Pancreas (tissue), 10 donors: ENCODE measurements at regions not wholly inside any gene's neighbourhood (a gene's known extent, or its start where the extent isn't known, plus 50 kb on each side); places are given as distances from the start of the nearest gene placed in this dataset.

Experiments
- ATAC-seq, 4 donors: fragments of 200-7000 bp; cut with Tn5 transposase; one replicate each; pipeline versions ENCODE4 v1.8.0 to v1.9.1; 2020; ENCODE audit warnings: mild to moderate bottlenecking in 4 of 4, moderate library complexity in 4 of 4
- DNase-seq, 6 donors: peaks; one replicate each; pipeline ENCODE4 v3.0.0-alpha.2; 2020
- FAIRE-seq: peaks from 2 replicates; lab custom pipeline; 2012; peaks lifted over from hg19 to GRCh38; lab: Jason Lieb, UNC
- H3K27ac ChIP-seq, 4 donors: fragments of 200-600 bp; sonication (generic); 1 replicate in 3 of 4; 2 replicates in 1 of 4; pipeline versions ENCODE4 v1.5.0 to v1.8.0; 2020
- H3K27me3 ChIP-seq, 4 donors: fragments of 200-600 bp; one replicate each; pipeline ENCODE4 v1.8.0; 2021
- H3K36me3 ChIP-seq, 3 donors: fragments of 200-600 bp; sonication (generic) in 1 of 3; one replicate each; pipeline versions ENCODE4 v1.5.0 to v1.8.0; 2020 to 2021
- H3K4me1 ChIP-seq, 3 donors: fragments of 200-600 bp; one replicate each; pipeline ENCODE4 v1.8.0; 2021
- H3K4me3 ChIP-seq, 4 donors: fragments of 200-600 bp; sonication (generic) in 2 of 4; one replicate each; pipeline versions ENCODE4 v1.5.0 to v1.8.0; 2020 to 2021
- H3K9me3 ChIP-seq, 4 donors: fragments of 200-600 bp; one replicate each; pipeline ENCODE4 v1.8.0; 2021
- WGBS, 2 donors: extraction: QIAGEN DNeasy Blood & Tissue Kit; methylation state at CpG; one replicate each; pipeline ENCODE4 v1.1.7; 2013; 5-methylcytosine and 5-hydroxymethylcytosine counted together
- intact Hi-C, 3 donors: fragments of 100-400 bp; cut with DNase I; formaldehyde crosslinking; loops; one replicate each; pipeline versions ENCODE4 v1.11.1 to v1.14.2; 2022
- TF ChIP-seq, protein P1 (sequence below), 4 donors: fragments of 200-600 bp; sonication (generic) in 3 of 4; IDR thresholded peaks; one replicate each; pipeline versions ENCODE4 v1.5.0 to v1.8.0; 2021; ENCODE audit warnings: antibody characterized with exemption in 4 of 4
- donor health status: healthy with polysubstance abuse.
- donor health status: DM: no; HTN: no; CAD: no; lungs with moderate emphysema.
- donor health status: DM: no; HTN: no; CAD: no.
- donor health status: control.
- donor health status: control.
- donor health status: Bipolar disorder and iron deficiency.
- donor health status: DM: yes; HTN: yes; CAD: no.
- donor health status: DM: no; HTN: no; CAD: no.
- donor health status: DM: no; HTN: no; CAD: no.
- donor health status: DM: yes; HTN: yes; CAD: no.

- H3K4me3 ChIP-seq = no peak overlapping the region
- H3K27me3 ChIP-seq = no peaks in the 10 kb centered on the region
- no peak overlapping the region for H3K27ac ChIP-seq
- TF ChIP-seq, protein P1, sequence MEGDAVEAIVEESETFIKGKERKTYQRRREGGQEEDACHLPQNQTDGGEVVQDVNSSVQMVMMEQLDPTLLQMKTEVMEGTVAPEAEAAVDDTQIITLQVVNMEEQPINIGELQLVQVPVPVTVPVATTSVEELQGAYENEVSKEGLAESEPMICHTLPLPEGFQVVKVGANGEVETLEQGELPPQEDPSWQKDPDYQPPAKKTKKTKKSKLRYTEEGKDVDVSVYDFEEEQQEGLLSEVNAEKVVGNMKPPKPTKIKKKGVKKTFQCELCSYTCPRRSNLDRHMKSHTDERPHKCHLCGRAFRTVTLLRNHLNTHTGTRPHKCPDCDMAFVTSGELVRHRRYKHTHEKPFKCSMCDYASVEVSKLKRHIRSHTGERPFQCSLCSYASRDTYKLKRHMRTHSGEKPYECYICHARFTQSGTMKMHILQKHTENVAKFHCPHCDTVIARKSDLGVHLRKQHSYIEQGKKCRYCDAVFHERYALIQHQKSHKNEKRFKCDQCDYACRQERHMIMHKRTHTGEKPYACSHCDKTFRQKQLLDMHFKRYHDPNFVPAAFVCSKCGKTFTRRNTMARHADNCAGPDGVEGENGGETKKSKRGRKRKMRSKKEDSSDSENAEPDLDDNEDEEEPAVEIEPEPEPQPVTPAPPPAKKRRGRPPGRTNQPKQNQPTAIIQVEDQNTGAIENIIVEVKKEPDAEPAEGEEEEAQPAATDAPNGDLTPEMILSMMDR (IDR thresholded peaks at IDR 0.05) = no peak
- no peaks in the 10 kb centered on the region for H3K9me3 ChIP-seq
- DNase-seq = no peak
- no peak for FAIRE-seq
- intact Hi-C loops = no loop called here
- 30 to 45% methylated on average over 2 of the region's 2 CpGs for WGBS, 2 donors
- no peaks in the 10 kb centered on the region for H3K36me3 ChIP-seq
- H3K4me1 ChIP-seq = no peaks in the 10 kb centered on the region
- no peak for ATAC-seq
These were observed 561.2 kb upstream of the SGCD start for GRCh38 chr5:155765715-155766114.

DNA sequence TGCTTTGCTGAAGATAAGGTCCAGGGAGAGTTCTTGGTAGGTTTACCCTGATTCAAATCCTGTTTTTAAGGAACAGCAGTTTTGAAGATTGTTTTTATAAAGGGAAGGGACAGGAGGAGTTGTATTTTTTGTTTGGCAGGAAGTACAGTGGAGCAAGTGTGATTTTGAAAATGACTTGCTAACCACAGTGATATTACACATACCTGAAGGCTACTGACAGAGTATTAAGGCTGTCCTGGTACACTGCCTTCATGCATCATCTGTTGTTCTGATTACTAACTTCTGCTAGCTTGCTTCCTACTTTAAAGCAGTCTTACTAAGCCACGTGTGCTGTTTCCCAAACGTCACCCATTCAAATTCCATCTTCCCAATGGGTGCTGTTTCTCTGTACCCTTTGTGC is 559.5 kb upstream of the SGCD start:
- no peaks in the 10 kb centered on the region for H3K36me3 ChIP-seq
- intact Hi-C loops = no loop called here

DNA sequence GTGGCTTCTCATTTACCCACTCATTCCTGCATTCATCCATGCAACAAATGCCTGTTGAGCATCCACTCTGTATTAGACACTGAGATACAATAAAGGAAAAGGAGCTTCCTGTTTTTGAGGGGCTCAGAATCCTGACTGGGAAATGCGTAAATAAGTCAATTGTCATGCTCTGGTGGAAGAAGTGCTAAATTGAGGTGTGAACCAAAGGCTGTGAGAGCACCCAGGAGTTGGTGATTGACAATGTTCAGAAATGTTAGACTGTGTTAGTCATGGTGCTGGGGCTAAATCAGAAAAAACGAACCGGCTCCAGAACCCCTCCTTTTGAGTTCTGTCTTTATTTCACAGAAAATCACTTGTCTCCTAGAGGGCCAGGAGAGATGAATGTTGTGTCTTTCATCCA is 558.6 kb upstream of the SGCD start:
- 55% methylated on average over 3 of the region's 3 CpGs for WGBS, 2 donors
- DNase-seq (no peak), ATAC-seq (no peak), FAIRE-seq (no peak)
- Histone ChIP-seq H3K27ac (no peak overlapping the region), H3K4me1 (no peaks in the 10 kb centered on the region), H3K27me3 (no peaks in the 10 kb centered on the region), H3K4me3 (no peak overlapping the region), H3K9me3 (no peaks in the 10 kb centered on the region), H3K36me3 (no peaks in the 10 kb centered on the region)
- TF ChIP-seq, protein P1 (IDR thresholded peaks at IDR 0.05) = no peak
- intact Hi-C loops = no loop called here

More for the DNA sequence above, 559.5 kb upstream of the SGCD start:
- Histone ChIP-seq H3K27ac (no peak overlapping the region), H3K4me3 (no peak overlapping the region), H3K4me1 (no peaks in the 10 kb centered on the region), H3K9me3 (no peaks in the 10 kb centered on the region), H3K27me3 (no peaks in the 10 kb centered on the region)
- 37 to 52% methylated on average over 2 of the region's 2 CpGs for WGBS, 2 donors
- ATAC-seq (no peak), DNase-seq (no peak), FAIRE-seq (no peak)
- TF ChIP-seq, protein P1 (IDR thresholded peaks at IDR 0.05) = no peak

- Histone ChIP-seq H3K9me3 (no peaks in the 10 kb centered on the region), H3K4me1 (no peaks in the 10 kb centered on the region), H3K4me3 (no peak overlapping the region), H3K27me3 (no peaks in the 10 kb centered on the region), H3K36me3 (no peaks in the 10 kb centered on the region), H3K27ac (no peak overlapping the region)
- 39 to 48% methylated on average over 4 of the region's 4 CpGs for WGBS, 2 donors
- DNase-seq (no peak), ATAC-seq (no peak), FAIRE-seq (no peak)
- TF ChIP-seq, protein P1 (IDR thresholded peaks at IDR 0.05) = no peak
- intact Hi-C loops = no loop called here
These were observed 554.8 kb upstream of the SGCD start for GRCh38 chr5:155772009-155772662.

- Histone ChIP-seq H3K27me3 (no peaks in the 10 kb centered on the region), H3K36me3 (no peaks in the 10 kb centered on the region), H3K4me3 (no peak overlapping the region), H3K4me1 (no peaks in the 10 kb centered on the region), H3K9me3 (no peaks in the 10 kb centered on the region), H3K27ac (no peak overlapping the region)
- DNase-seq (no peak), ATAC-seq (no peak), FAIRE-seq (no peak)
- TF ChIP-seq, protein P1 (IDR thresholded peaks at IDR 0.05) = no peak
- 50 to 69% methylated on average over 2 of the region's 2 CpGs for WGBS, 2 donors
- intact Hi-C loops = no loop called here
These were observed 553.3 kb upstream of the SGCD start for GRCh38 chr5:155773680-155774079.
